Smooth muscle cell (in vitro differentiated cells): ENCODE measurements at regions not wholly inside any gene's neighbourhood (a gene's known extent, or its start where the extent isn't known, plus 50 kb on each side); places are given as distances from the start of the nearest gene placed in this dataset.

ENCODE experiments used
- DNase-seq: peaks from one replicate; lab custom pipeline; 2025; ENCODE audit not compliant: unreplicated experiment; lab: John Stamatoyannopoulos, UW
- H2AFZ ChIP-seq: fragments of 200-600 bp; sonication (generic); 2 replicates; pipeline ENCODE4 v1.6.0; 2016; ENCODE audit warnings: antibody characterized with exemption, low read depth, mild to moderate bottlenecking
- H3F3A ChIP-seq: fragments of 200-600 bp; sonication (generic); 2 replicates; pipeline ENCODE4 v1.6.0; 2017; ENCODE audit warnings: antibody characterized with exemption, low read depth
- H3K27ac ChIP-seq: fragments of 200-600 bp; sonication (generic); 2 replicates; pipeline ENCODE4 v1.5.1; 2016; ENCODE audit warnings: low read depth, mild to moderate bottlenecking
- H3K27me3 ChIP-seq: fragments of 200-600 bp; sonication (generic); 2 replicates; pipeline ENCODE4 v1.6.1; 2016; ENCODE audit warnings: low read depth, mild to moderate bottlenecking
- H3K36me3 ChIP-seq: fragments of 200-600 bp; sonication (generic); 2 replicates; pipeline ENCODE4 v1.5.1; 2016; ENCODE audit warnings: low read depth
- H3K4me1 ChIP-seq: fragments of 200-600 bp; sonication (generic); 2 replicates; pipeline ENCODE4 v1.5.1; 2016; ENCODE audit warnings: low read depth
- H3K4me2 ChIP-seq: fragments of 200-600 bp; sonication (generic); 2 replicates; pipeline ENCODE4 v1.6.0; 2016; ENCODE audit warnings: mild to moderate bottlenecking
- H3K4me3 ChIP-seq: fragments of 200-600 bp; sonication (generic); 2 replicates; pipeline ENCODE4 v1.5.1; 2016; ENCODE audit warnings: mild to moderate bottlenecking
- H3K79me2 ChIP-seq: fragments of 200-600 bp; sonication (generic); 2 replicates; pipeline ENCODE4 v1.6.0; 2016; ENCODE audit warnings: low read depth, mild to moderate bottlenecking
- H3K9ac ChIP-seq: fragments of 200-600 bp; sonication (generic); 2 replicates; pipeline ENCODE4 v1.6.0; 2016; ENCODE audit warnings: low read depth
- H3K9me3 ChIP-seq: fragments of 200-600 bp; sonication (generic); replicated peaks from 2 replicates; pipeline ENCODE4 v1.5.1; 2016; ENCODE audit warnings: low read depth
- H4K20me1 ChIP-seq: fragments of 200-600 bp; sonication (generic); 2 replicates; pipeline ENCODE4 v1.6.0; 2016; ENCODE audit warnings: low read depth
- WGBS: methylation state at CpG from one replicate; pipeline ENCODE4 v1.1.7; 2016; ENCODE audit warnings: low lambda C conversion rate; 5-methylcytosine and 5-hydroxymethylcytosine counted together
- TF ChIP-seq, protein P1 (sequence below): fragments of 200-600 bp; sonication (generic); IDR thresholded peaks from 2 replicates; pipeline ENCODE4 v1.5.1; 2017; ENCODE audit warnings: borderline replicate concordance, mild to moderate bottlenecking, antibody characterized with exemption; ENCODE audit not compliant: insufficient read depth, poor library complexity, severe bottlenecking

- no peaks in the 10 kb centered on the region for H4K20me1 ChIP-seq
- H3K27me3 ChIP-seq = peaks cover 11% of the 10 kb centered on the region
- H3K9ac ChIP-seq = no peak overlapping the region
- no peaks in the 10 kb centered on the region for H3K79me2 ChIP-seq
- no peaks in the 10 kb centered on the region for H3F3A ChIP-seq
- H3K27ac ChIP-seq = no peak overlapping the region
- no peak for DNase-seq
- H3K4me1 ChIP-seq = no peaks in the 10 kb centered on the region
- no peaks in the 10 kb centered on the region for H3K36me3 ChIP-seq
- WGBS = 100% methylated on average over 1 of the region's 1 CpG
- no peaks in the 10 kb centered on the region for H3K9me3 ChIP-seq
- no peak overlapping the region for H3K4me2 ChIP-seq
- TF ChIP-seq, protein P1, sequence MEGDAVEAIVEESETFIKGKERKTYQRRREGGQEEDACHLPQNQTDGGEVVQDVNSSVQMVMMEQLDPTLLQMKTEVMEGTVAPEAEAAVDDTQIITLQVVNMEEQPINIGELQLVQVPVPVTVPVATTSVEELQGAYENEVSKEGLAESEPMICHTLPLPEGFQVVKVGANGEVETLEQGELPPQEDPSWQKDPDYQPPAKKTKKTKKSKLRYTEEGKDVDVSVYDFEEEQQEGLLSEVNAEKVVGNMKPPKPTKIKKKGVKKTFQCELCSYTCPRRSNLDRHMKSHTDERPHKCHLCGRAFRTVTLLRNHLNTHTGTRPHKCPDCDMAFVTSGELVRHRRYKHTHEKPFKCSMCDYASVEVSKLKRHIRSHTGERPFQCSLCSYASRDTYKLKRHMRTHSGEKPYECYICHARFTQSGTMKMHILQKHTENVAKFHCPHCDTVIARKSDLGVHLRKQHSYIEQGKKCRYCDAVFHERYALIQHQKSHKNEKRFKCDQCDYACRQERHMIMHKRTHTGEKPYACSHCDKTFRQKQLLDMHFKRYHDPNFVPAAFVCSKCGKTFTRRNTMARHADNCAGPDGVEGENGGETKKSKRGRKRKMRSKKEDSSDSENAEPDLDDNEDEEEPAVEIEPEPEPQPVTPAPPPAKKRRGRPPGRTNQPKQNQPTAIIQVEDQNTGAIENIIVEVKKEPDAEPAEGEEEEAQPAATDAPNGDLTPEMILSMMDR = no peak
- H3K4me3 ChIP-seq = no peak overlapping the region
- H2AFZ ChIP-seq = no peak overlapping the region
These were observed 70.5 kb downstream of the ZNF503 start for GRCh38 chr10:75331081-75331480.

DNA sequence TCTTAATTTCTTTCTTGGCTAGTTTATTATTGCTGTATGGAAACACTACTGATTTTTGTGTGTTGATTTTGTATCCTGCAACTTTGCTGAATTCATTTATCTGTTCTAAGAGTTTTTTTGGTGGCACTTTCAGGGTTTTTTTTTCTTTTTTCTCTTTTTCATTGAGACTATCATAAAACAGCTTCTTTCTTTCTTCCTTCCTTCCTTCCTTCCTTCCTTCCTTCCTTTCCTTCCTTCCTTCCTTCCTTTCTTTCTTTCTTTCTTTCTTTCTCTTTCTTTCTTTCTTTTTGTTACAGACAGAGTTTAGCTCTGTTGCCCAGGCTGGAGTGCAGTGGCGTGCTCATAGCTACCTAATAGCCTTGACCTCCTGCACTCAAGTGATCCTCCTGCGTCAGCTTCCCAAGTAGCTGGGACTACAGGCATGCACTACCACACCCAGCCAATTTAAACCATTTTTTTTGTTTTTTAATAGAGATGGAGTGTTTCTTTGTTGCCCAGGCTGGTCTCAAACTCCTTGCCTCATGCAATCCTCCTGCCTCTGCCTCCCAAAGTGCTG is 72.3 kb downstream of the ZNF503 start:
- Histone ChIP-seq H3K9ac (no peak overlapping the region), H3K4me3 (no peak overlapping the region), H2AFZ (no peak overlapping the region), H3K4me2 (no peak overlapping the region), H4K20me1 (no peaks in the 10 kb centered on the region), H3K79me2 (no peaks in the 10 kb centered on the region), H3K9me3 (no peaks in the 10 kb centered on the region), H3K4me1 (no peaks in the 10 kb centered on the region), H3K27me3 (peaks cover 11% of the 10 kb centered on the region), H3F3A (no peaks in the 10 kb centered on the region), H3K27ac (no peak overlapping the region), H3K36me3 (no peaks in the 10 kb centered on the region)
- TF ChIP-seq, protein P1 = no peak
- DNase-seq = no peak
- WGBS = 80% methylated on average over 2 of the region's 2 CpGs

DNA sequence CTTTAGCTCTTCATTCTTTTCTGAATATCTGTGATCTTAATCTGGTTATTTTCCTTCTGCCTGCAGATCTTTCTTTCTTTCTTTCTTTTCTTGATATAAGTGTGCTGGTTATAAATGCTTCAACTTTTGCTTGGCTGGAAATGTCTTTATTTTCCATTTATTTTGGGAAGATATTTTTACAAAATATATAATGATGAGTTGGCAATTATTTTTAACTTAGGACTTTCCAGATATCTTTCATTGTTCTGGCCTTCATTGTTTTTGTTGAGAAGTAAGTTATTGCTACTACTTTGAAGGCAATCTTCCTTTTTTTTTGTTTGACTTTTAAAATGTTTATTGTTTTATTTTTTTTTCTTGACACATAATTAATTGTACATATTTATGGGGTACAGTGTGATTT is 75.3 kb downstream of the ZNF503 start:
- no peak overlapping the region for H3K27ac ChIP-seq
- TF ChIP-seq, protein P1 = no peak
- no peaks in the 10 kb centered on the region for H3K4me1 ChIP-seq
- H3K9ac ChIP-seq = no peak overlapping the region
- no peak for DNase-seq
- no peak overlapping the region for H2AFZ ChIP-seq
- H3K27me3 ChIP-seq = peaks cover 7% of the 10 kb centered on the region
- H3K4me3 ChIP-seq = no peak overlapping the region
- H3F3A ChIP-seq = no peaks in the 10 kb centered on the region
- H3K9me3 ChIP-seq = no peaks in the 10 kb centered on the region
- no peak overlapping the region for H3K4me2 ChIP-seq
- H3K36me3 ChIP-seq = no peaks in the 10 kb centered on the region
- H4K20me1 ChIP-seq = no peaks in the 10 kb centered on the region
- H3K79me2 ChIP-seq = no peaks in the 10 kb centered on the region

DNA sequence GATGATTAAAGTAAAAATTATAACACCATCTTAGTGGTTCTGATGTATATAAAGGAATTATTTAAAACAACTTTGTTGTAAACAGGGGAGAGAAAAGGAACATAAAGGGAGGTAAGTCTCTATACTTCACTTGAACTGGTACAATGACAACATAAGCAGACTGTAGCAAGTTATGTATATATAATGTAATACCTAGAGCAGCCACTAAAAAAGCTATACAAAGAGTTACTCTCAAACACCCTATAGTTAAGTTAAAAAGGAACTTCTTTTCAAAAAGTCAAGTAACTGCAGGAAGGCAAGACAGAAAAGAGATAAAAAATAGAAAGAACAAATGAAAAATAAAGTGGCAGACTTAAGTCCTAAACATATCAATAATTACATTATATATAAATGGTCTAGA is 82.3 kb downstream of the ZNF503 start:
- peaks cover 6% of the 10 kb centered on the region for H3K9me3 ChIP-seq
- TF ChIP-seq, protein P1 = no peak

More for the DNA sequence above, 82.3 kb downstream of the ZNF503 start:
- Histone ChIP-seq H3K4me3 (no peak overlapping the region), H3K27ac (no peak overlapping the region), H3K79me2 (no peaks in the 10 kb centered on the region), H3F3A (no peaks in the 10 kb centered on the region), H3K4me1 (no peaks in the 10 kb centered on the region), H2AFZ (no peak overlapping the region), H4K20me1 (no peaks in the 10 kb centered on the region), H3K9ac (no peak overlapping the region), H3K36me3 (no peaks in the 10 kb centered on the region), H3K27me3 (no peaks in the 10 kb centered on the region), H3K4me2 (no peak overlapping the region)
- DNase-seq = no peak
